HG03521 (cell line): ENCODE measurements at regions not wholly inside any gene's neighbourhood (a gene's known extent, or its start where the extent isn't known, plus 50 kb on each side); places are given as distances from the start of the nearest gene placed in this dataset.
"Not testable (repeated sequence)": the region's sequence is repeated elsewhere in the genome, so short reads cannot be mapped to it uniquely, and the experiment has no call there.

Source experiments
- ATAC-seq: cut with Tn5 transposase; IDR thresholded peaks from one replicate; pipeline ENCODE4 v1.9.1; 2021; ENCODE audit warnings: mild to moderate bottlenecking, moderate library complexity; ENCODE audit not compliant: unreplicated experiment

- no peak for ATAC-seq
Measured at GRCh38 chr20:51306081-51306480, 236.4 kb downstream of the NFATC2 start.

- no peak for ATAC-seq
Measured at GRCh38 chr20:51305316-51306052, 237.0 kb downstream of the NFATC2 start.

GRCh38 chr20:51303731-51304670, 238.5 kb downstream of the NFATC2 start:
- ATAC-seq = no peak

GRCh38 chr20:51301026-51301425, 241.5 kb downstream of the NFATC2 start:
- no peak for ATAC-seq

GRCh38 chr20:51300104-51300503, 242.4 kb downstream of the NFATC2 start:
- no peak for ATAC-seq

GRCh38 chr20:51299413-51299812, 243.1 kb downstream of the NFATC2 start:
- ATAC-seq = no peak

- no peak for ATAC-seq
Measured at GRCh38 chr20:51298141-51298749, 244.3 kb downstream of the NFATC2 start.

- no peak for ATAC-seq
Measured at GRCh38 chr20:51287628-51288413, 254.7 kb downstream of the NFATC2 start.

GRCh38 chr20:51286758-51287157, 255.8 kb downstream of the NFATC2 start:
- ATAC-seq = no peak

- no peak for ATAC-seq
Measured at GRCh38 chr20:51285684-51286083, 256.8 kb downstream of the NFATC2 start.

- ATAC-seq = no peak
Measured at GRCh38 chr20:51284871-51285270, 257.6 kb downstream of the NFATC2 start.

- ATAC-seq = no peak
Measured at GRCh38 chr20:51284176-51284575, 258.3 kb downstream of the NFATC2 start.

- ATAC-seq = no peak
Measured at GRCh38 chr20:51281521-51281920, 258.6 kb upstream of the KCNG1 start.

- no peak for ATAC-seq
Measured at GRCh38 chr20:51280047-51280446, 257.1 kb upstream of the KCNG1 start.

GRCh38 chr20:51277961-51278360, 255.1 kb upstream of the KCNG1 start:
- no peak for ATAC-seq

- ATAC-seq = no peak
Measured at GRCh38 chr20:51276296-51276695, 253.4 kb upstream of the KCNG1 start.

- ATAC-seq = no peak
Measured at GRCh38 chr20:51275826-51276225, 252.9 kb upstream of the KCNG1 start.

- no peak for ATAC-seq
Measured at GRCh38 chr20:51275181-51275580, 252.3 kb upstream of the KCNG1 start.

- ATAC-seq = no peak
Measured at GRCh38 chr20:51272401-51272800, 249.5 kb upstream of the KCNG1 start.

- ATAC-seq = no peak
Measured at GRCh38 chr20:51271931-51272330, 249.0 kb upstream of the KCNG1 start.

GRCh38 chr20:51271289-51271688, 248.4 kb upstream of the KCNG1 start:
- ATAC-seq = not testable (repeated sequence)
